Natural killer cell (primary cell): ENCODE measurements at regions not wholly inside any gene's neighbourhood (a gene's known extent, or its start where the extent isn't known, plus 50 kb on each side); places are given as distances from the start of the nearest gene placed in this dataset.

Experiments used
- ATAC-seq, 3 donors: fragments of 150-1000 bp in 2 of 3; fragments of 200-7000 bp in 1 of 3; cut with Tn5 transposase; 1 replicate in 1 of 3; 2 replicates in 2 of 3; pipeline ENCODE4 v1.10.0; 2021; ENCODE audit warnings: mild to moderate bottlenecking in 2 of 3, moderate library complexity in 2 of 3
- DNase-seq, 2 donors: peaks; one replicate each; pipeline versions ENCODE4 v3.0.0 to v3.0.0-alpha.2; 2013 to 2021; ENCODE audit warnings: mixed read lengths in 1 of 2
- H3K27ac ChIP-seq: one replicate; pipeline ENCODE4 v1.5.1; 2013; ENCODE audit warnings: mild to moderate bottlenecking, low read length
- H3K27me3 ChIP-seq: one replicate; pipeline ENCODE4 v1.6.1; 2013; ENCODE audit warnings: low read length; ENCODE audit not compliant: control insufficient read depth, insufficient read depth
- H3K36me3 ChIP-seq: one replicate; pipeline ENCODE4 v1.6.1; 2013; ENCODE audit warnings: low read length; ENCODE audit not compliant: control insufficient read depth, insufficient read depth
- H3K4me1 ChIP-seq: one replicate; pipeline ENCODE4 v1.6.1; 2013; ENCODE audit warnings: low read length; ENCODE audit not compliant: control insufficient read depth, insufficient read depth
- H3K4me3 ChIP-seq: one replicate; pipeline ENCODE4 v1.5.1; 2013; ENCODE audit warnings: low read length
- H3K9me3 ChIP-seq: one replicate; pipeline ENCODE4 v1.6.1; 2013; ENCODE audit warnings: low read length; ENCODE audit not compliant: control insufficient read depth, insufficient read depth
- H3K27ac Mint-ChIP-seq, 2 donors: one replicate each; pipeline ENCODE4 v1.8.0; 2022; ENCODE audit warnings: mild to moderate bottlenecking in 2 of 2, mixed read lengths in 2 of 2, moderate library complexity in 1 of 2
- H3K27me3 Mint-ChIP-seq, 2 donors: one replicate each; pipeline ENCODE4 v1.8.0; 2022; ENCODE audit warnings: low read depth in 2 of 2, mixed read lengths in 2 of 2
- H3K36me3 Mint-ChIP-seq: one replicate; pipeline ENCODE4 v1.8.0; 2022; ENCODE audit warnings: mixed read lengths
- H3K4me1 Mint-ChIP-seq, 2 donors: one replicate each; pipeline ENCODE4 v1.8.0; 2022; ENCODE audit warnings: mixed read lengths in 2 of 2
- H3K4me3 Mint-ChIP-seq: one replicate; pipeline ENCODE4 v1.8.0; 2022; ENCODE audit warnings: mild to moderate bottlenecking, moderate library complexity, mixed read lengths
- H3K9me3 Mint-ChIP-seq, 2 donors: one replicate each; pipeline ENCODE4 v1.8.0; 2022; ENCODE audit warnings: mixed read lengths in 2 of 2
- WGBS: methylation state at CpG from one replicate; pipeline ENCODE4 v1.1.7; 2013; ENCODE audit warnings: missing lambda C conversion rate; ENCODE audit not compliant: insufficient coverage; 5-methylcytosine and 5-hydroxymethylcytosine counted together
- intact Hi-C: fragments of 100-400 bp; cut with micrococcal nuclease; formaldehyde crosslinking; loops from one replicate; pipeline ENCODE4 v1.14.2; 2022
- TF ChIP-seq, protein P1 (sequence below): fragments of 200-600 bp; IDR thresholded peaks from one replicate; pipeline ENCODE4 v1.8.0; 2022; ENCODE audit warnings: antibody characterized with exemption

DNA sequence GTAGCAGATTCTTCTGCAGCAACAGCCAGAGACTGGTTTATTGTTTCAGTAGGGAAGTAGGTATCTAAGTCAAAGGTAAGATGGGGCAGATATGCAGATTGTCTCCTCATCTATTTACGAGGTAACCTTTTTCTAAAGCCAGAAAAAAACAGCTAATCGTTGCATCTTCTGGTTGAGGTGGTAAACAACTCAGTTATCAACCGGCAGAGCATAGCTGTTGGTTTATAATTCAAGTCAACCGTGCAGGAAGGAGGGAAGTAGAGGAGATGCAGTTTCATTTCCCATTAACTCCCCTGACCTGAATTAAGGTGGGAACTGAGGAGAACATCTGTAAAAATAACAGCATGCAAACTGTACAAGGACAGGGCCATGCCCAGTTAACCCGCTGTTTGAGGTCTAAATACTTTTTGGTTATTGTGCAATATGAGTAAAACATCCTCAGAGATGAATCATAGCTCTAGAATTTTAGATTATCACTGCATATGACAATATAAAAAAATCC, 156.5 kb upstream of the ITGB1 start:
- Histone ChIP-seq H3K36me3 (no peaks in the 10 kb centered on the region), H3K9me3 (no peaks in the 10 kb centered on the region), H3K4me3 (no peak overlapping the region), H3K27me3 (no peaks in the 10 kb centered on the region), H3K4me1 (peaks cover 71% of the 10 kb centered on the region), H3K27ac (peak overlapping the region; percentile 32)
- peak in 1 of 3 donors; percentile 12 for ATAC-seq
- Mint-ChIP-seq H3K9me3 (no peaks in the 10 kb centered on the region), H3K4me3 (peak overlapping the region; percentile 74), H3K36me3 (no peaks in the 10 kb centered on the region), H3K27ac (peak overlapping the region; percentile 77 to 80), H3K27me3 (no peaks in the 10 kb centered on the region), H3K4me1 (peaks cover 91% of the 10 kb centered on the region in 2 donors)
- WGBS: 22% methylated on average over 5 of the region's 5 CpGs
- TF ChIP-seq, protein P1, sequence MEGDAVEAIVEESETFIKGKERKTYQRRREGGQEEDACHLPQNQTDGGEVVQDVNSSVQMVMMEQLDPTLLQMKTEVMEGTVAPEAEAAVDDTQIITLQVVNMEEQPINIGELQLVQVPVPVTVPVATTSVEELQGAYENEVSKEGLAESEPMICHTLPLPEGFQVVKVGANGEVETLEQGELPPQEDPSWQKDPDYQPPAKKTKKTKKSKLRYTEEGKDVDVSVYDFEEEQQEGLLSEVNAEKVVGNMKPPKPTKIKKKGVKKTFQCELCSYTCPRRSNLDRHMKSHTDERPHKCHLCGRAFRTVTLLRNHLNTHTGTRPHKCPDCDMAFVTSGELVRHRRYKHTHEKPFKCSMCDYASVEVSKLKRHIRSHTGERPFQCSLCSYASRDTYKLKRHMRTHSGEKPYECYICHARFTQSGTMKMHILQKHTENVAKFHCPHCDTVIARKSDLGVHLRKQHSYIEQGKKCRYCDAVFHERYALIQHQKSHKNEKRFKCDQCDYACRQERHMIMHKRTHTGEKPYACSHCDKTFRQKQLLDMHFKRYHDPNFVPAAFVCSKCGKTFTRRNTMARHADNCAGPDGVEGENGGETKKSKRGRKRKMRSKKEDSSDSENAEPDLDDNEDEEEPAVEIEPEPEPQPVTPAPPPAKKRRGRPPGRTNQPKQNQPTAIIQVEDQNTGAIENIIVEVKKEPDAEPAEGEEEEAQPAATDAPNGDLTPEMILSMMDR: no peak
- intact Hi-C loops: loop anchor here (5.0 to 10.0 kb wide), 2 partner anchors 132 to 160 kb away; partner anchors contain the start of gene ITGB1
- peak in 1 of 2 donors; percentile 66 for DNase-seq

DNA sequence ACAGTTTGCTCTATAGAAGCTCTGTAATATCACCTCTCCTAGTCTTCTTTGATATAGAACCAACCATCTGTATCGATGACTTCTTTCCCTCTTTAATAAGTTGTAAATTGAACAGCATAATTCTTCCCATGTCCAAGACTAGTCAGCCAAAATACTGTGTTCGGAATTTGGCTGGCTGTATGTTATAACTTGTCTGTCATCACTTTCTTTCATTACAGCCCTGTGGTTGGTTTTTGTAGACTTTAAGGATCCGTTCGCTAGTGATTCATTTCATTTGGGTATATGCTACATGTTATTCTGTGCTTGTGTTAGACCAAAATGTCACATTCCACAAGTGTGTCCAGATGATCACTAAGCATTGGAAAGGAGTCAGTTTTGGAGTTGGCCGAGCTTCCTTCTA, 155.4 kb upstream of the ITGB1 start:
- H3K27ac Mint-ChIP-seq: peak overlapping the region; percentile 38 to 80
- 98% methylated on average over 5 of the region's 5 CpGs for WGBS
- no peaks in the 10 kb centered on the region for H3K9me3 Mint-ChIP-seq
- no peaks in the 10 kb centered on the region for H3K36me3 ChIP-seq
- intact Hi-C loops: loop anchor here (5.0 to 10.0 kb wide), 2 partner anchors 131 to 159 kb away; partner anchors contain the start of gene ITGB1
- H3K4me1 ChIP-seq: peaks cover 74% of the 10 kb centered on the region
- no peak overlapping the region for H3K4me3 Mint-ChIP-seq
- H3K27ac ChIP-seq: no peak overlapping the region
- H3K27me3 Mint-ChIP-seq: no peaks in the 10 kb centered on the region
- no peaks in the 10 kb centered on the region for H3K9me3 ChIP-seq
- DNase-seq: no peak
- TF ChIP-seq, protein P1: no peak
- H3K27me3 ChIP-seq: no peaks in the 10 kb centered on the region
- peaks cover 93 to 94% of the 10 kb centered on the region in 2 donors for H3K4me1 Mint-ChIP-seq
- H3K36me3 Mint-ChIP-seq: no peaks in the 10 kb centered on the region
- no peak for ATAC-seq
- no peak overlapping the region for H3K4me3 ChIP-seq

DNA sequence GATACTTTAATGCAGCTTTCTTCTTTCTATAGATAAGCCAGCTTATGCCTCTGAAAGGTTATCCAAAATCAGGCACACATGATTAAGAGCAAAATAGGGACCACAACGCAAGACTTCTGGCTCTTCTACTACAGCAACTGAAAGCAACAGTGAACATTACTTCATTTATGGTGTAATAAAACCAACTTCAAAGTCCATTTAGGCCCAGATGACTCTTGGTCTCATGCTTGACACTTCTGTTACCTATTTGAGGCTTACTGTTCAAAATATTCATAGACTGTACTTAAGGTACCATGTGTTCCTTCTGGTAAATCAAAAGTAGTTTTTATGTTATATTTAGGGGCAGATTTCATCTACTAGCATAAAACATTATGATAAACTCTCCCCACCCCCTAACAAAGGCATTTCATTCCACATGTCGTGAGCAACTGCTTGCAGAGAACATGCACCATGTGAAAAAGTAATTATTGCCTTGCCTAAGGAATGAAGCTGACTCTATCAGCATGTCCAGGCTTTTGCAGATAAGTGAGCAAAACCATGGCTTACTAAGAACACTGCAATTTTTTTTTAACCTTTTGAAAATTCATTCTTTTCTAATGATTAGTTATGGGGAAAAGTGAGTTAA, 154.9 kb upstream of the ITGB1 start:
- H3K36me3 ChIP-seq: no peaks in the 10 kb centered on the region
- Mint-ChIP-seq H3K27ac (peak overlapping the region; percentile 41 to 49), H3K4me3 (peak overlapping the region; percentile 61), H3K27me3 (no peaks in the 10 kb centered on the region), H3K9me3 (no peaks in the 10 kb centered on the region), H3K36me3 (no peaks in the 10 kb centered on the region), H3K4me1 (peaks cover 93 to 94% of the 10 kb centered on the region in 2 donors)
- 92% methylated on average over 2 of the region's 2 CpGs for WGBS
- no peak for DNase-seq
- intact Hi-C loops: loop anchor here (5.0 to 10.0 kb wide), 2 partner anchors 131 to 158 kb away; partner anchors contain the start of gene ITGB1
- no peak overlapping the region for H3K4me3 ChIP-seq
- no peak for ATAC-seq
- H3K27me3 ChIP-seq: no peaks in the 10 kb centered on the region
- TF ChIP-seq, protein P1: no peak
- no peaks in the 10 kb centered on the region for H3K9me3 ChIP-seq
- peaks cover 68% of the 10 kb centered on the region for H3K4me1 ChIP-seq
- H3K27ac ChIP-seq: no peak overlapping the region
